IPS-15b (cell line): ENCODE measurements at regions not wholly inside any gene's neighbourhood (a gene's known extent, or its start where the extent isn't known, plus 50 kb on each side); places are given as distances from the start of the nearest gene placed in this dataset.

Experiments
- H3K27me3 ChIP-seq: one replicate; pipeline ENCODE4 v1.6.1; 2013; ENCODE audit warnings: low read length; ENCODE audit not compliant: control insufficient read depth, insufficient read depth
- H3K36me3 ChIP-seq: one replicate; pipeline ENCODE4 v1.6.1; 2013; ENCODE audit warnings: low read length; ENCODE audit not compliant: control insufficient read depth, insufficient read depth
- H3K4me1 ChIP-seq: one replicate; pipeline ENCODE4 v1.6.1; 2013; ENCODE audit warnings: mild to moderate bottlenecking, low read length; ENCODE audit not compliant: control insufficient read depth, insufficient read depth
- H3K4me3 ChIP-seq: one replicate; pipeline ENCODE4 v1.5.1; 2013; ENCODE audit warnings: low read depth, low read length
- H3K9ac ChIP-seq: one replicate; pipeline ENCODE4 v1.6.1; 2013; ENCODE audit warnings: low read depth, mild to moderate bottlenecking, low read length
- H3K9me3 ChIP-seq: one replicate; pipeline ENCODE4 v1.6.1; 2013; ENCODE audit warnings: mild to moderate bottlenecking, low read length; ENCODE audit not compliant: control insufficient read depth, insufficient read depth

GRCh38 chr11:95364324-95365295 is 133.6 kb upstream of the SESN3 start:
- H3K4me3 ChIP-seq = no peak overlapping the region
- peaks cover 22% of the 10 kb centered on the region for H3K4me1 ChIP-seq

GRCh38 chr11:95363708-95364107 is 132.7 kb upstream of the SESN3 start:
- Histone ChIP-seq H3K9me3 (no peaks in the 10 kb centered on the region), H3K36me3 (no peaks in the 10 kb centered on the region), H3K9ac (no peak overlapping the region), H3K4me1 (peaks cover 26% of the 10 kb centered on the region), H3K4me3 (no peak overlapping the region), H3K27me3 (no peaks in the 10 kb centered on the region)

More at GRCh38 chr11:95364324-95365295, 133.6 kb upstream of the SESN3 start:
- H3K27me3 ChIP-seq = no peaks in the 10 kb centered on the region
- no peaks in the 10 kb centered on the region for H3K36me3 ChIP-seq
- H3K9ac ChIP-seq = no peak overlapping the region
- no peaks in the 10 kb centered on the region for H3K9me3 ChIP-seq

GRCh38 chr11:95363164-95363563 is 132.2 kb upstream of the SESN3 start:
- peaks cover 26% of the 10 kb centered on the region for H3K4me1 ChIP-seq
- H3K4me3 ChIP-seq = no peak overlapping the region
- H3K27me3 ChIP-seq = no peaks in the 10 kb centered on the region
- no peaks in the 10 kb centered on the region for H3K36me3 ChIP-seq
- H3K9ac ChIP-seq = no peak overlapping the region
- H3K9me3 ChIP-seq = no peaks in the 10 kb centered on the region

- H3K36me3 ChIP-seq = no peaks in the 10 kb centered on the region
- no peak overlapping the region for H3K9ac ChIP-seq
- H3K9me3 ChIP-seq = no peaks in the 10 kb centered on the region
- H3K4me1 ChIP-seq = peaks cover 26% of the 10 kb centered on the region
- H3K27me3 ChIP-seq = no peaks in the 10 kb centered on the region
- H3K4me3 ChIP-seq = no peak overlapping the region
Measured at GRCh38 chr11:95361180-95361579, 130.2 kb upstream of the SESN3 start.

GRCh38 chr11:95360377-95361075 is 129.5 kb upstream of the SESN3 start:
- H3K4me1 ChIP-seq = peaks cover 26% of the 10 kb centered on the region
- H3K27me3 ChIP-seq = no peaks in the 10 kb centered on the region
- no peak overlapping the region for H3K4me3 ChIP-seq
- no peak overlapping the region for H3K9ac ChIP-seq
- no peaks in the 10 kb centered on the region for H3K36me3 ChIP-seq
- no peaks in the 10 kb centered on the region for H3K9me3 ChIP-seq

- Histone ChIP-seq H3K9ac (no peak overlapping the region), H3K4me1 (peaks cover 26% of the 10 kb centered on the region), H3K9me3 (no peaks in the 10 kb centered on the region), H3K36me3 (no peaks in the 10 kb centered on the region), H3K27me3 (no peaks in the 10 kb centered on the region), H3K4me3 (no peak overlapping the region)
Measured at GRCh38 chr11:95359756-95360155, 128.8 kb upstream of the SESN3 start.

- Histone ChIP-seq H3K9ac (no peak overlapping the region), H3K9me3 (no peaks in the 10 kb centered on the region), H3K4me3 (no peak overlapping the region), H3K4me1 (peaks cover 23% of the 10 kb centered on the region), H3K27me3 (no peaks in the 10 kb centered on the region), H3K36me3 (no peaks in the 10 kb centered on the region)
Measured at GRCh38 chr11:95359341-95359663, 128.3 kb upstream of the SESN3 start.

GRCh38 chr11:95358511-95359340 is 127.7 kb upstream of the SESN3 start:
- Histone ChIP-seq H3K9ac (no peak overlapping the region), H3K4me3 (no peak overlapping the region), H3K27me3 (no peaks in the 10 kb centered on the region), H3K36me3 (no peaks in the 10 kb centered on the region), H3K9me3 (no peaks in the 10 kb centered on the region), H3K4me1 (peaks cover 17% of the 10 kb centered on the region)

- no peaks in the 10 kb centered on the region for H3K36me3 ChIP-seq
- H3K4me3 ChIP-seq = no peak overlapping the region
- H3K9ac ChIP-seq = no peak overlapping the region
- peaks cover under 1% of the 10 kb centered on the region for H3K4me1 ChIP-seq
- no peaks in the 10 kb centered on the region for H3K27me3 ChIP-seq
- H3K9me3 ChIP-seq = no peaks in the 10 kb centered on the region
Measured at GRCh38 chr11:95354304-95354703, 123.3 kb upstream of the SESN3 start.

GRCh38 chr11:95353706-95354105 is 122.7 kb upstream of the SESN3 start:
- Histone ChIP-seq H3K27me3 (no peaks in the 10 kb centered on the region), H3K4me1 (no peaks in the 10 kb centered on the region), H3K9ac (no peak overlapping the region), H3K36me3 (no peaks in the 10 kb centered on the region), H3K4me3 (no peak overlapping the region), H3K9me3 (no peaks in the 10 kb centered on the region)

- Histone ChIP-seq H3K27me3 (no peaks in the 10 kb centered on the region), H3K4me3 (no peak overlapping the region), H3K9ac (no peak overlapping the region), H3K4me1 (no peaks in the 10 kb centered on the region), H3K9me3 (no peaks in the 10 kb centered on the region), H3K36me3 (no peaks in the 10 kb centered on the region)
Measured at GRCh38 chr11:95352733-95353346, 121.8 kb upstream of the SESN3 start.
